NCI-H69 (cell line): ENCODE measurements at regions not wholly inside any gene's neighbourhood (a gene's known extent, or its start where the extent isn't known, plus 50 kb on each side); places are given as distances from the start of the nearest gene placed in this dataset.
"Not testable (repeated sequence)": the region's sequence is repeated elsewhere in the genome, so short reads cannot be mapped to it uniquely, and the experiment has no call there.

Source experiments
- DNase-seq: peaks from one replicate; lab custom pipeline; 2025; lab: John Stamatoyannopoulos, UW

DNA sequence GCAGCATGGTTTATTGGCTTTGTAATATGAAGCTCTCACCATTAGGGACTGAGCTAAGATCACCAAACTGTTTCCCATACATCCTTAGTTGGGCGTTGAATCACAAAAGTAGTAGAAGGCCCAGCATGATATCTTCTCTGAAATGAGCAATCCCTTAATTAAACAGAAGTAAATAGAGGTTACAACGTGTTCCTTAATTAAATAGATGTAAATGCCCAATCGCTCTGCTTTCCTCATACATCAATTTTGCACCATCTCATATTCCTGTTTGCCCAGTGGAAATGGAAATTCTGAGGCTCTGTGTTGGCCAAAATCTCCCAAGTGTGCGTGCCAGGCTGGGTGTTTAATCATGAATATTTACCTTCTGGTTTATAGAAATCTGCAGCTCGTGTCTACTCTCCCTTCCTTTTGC lies 107.4 kb upstream of the FOXB1 start:
- peak; percentile 98 for DNase-seq

- DNase-seq = no peak
These were observed 109.3 kb upstream of the FOXB1 start for GRCh38 chr15:59894835-59895234.

- DNase-seq = no peak
These were observed 111.1 kb upstream of the FOXB1 start for GRCh38 chr15:59892985-59893384.

DNA sequence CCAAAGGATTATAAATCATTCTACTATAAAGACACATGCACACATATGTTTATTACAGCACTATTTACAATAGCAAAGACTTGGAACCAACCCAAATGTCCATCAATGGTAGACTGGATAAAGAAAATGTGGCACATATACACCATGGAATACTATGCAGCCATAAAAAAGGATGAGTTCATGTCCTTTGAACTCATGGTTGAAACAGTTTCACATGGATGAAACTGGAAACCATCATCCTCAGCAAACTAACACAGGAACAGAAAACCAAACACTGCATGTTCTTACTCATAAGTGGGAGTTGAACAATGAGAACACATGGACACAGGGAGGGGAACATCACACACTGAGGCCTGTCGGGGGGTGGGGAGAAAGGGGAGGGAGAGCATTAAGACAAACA lies 116.2 kb upstream of the FOXB1 start:
- not testable (repeated sequence) for DNase-seq

GRCh38 chr15:59887211-59887610 lies 116.9 kb upstream of the FOXB1 start:
- no peak for DNase-seq

GRCh38 chr15:59886441-59886840 lies 117.7 kb upstream of the FOXB1 start:
- peak; percentile 67 for DNase-seq

DNA sequence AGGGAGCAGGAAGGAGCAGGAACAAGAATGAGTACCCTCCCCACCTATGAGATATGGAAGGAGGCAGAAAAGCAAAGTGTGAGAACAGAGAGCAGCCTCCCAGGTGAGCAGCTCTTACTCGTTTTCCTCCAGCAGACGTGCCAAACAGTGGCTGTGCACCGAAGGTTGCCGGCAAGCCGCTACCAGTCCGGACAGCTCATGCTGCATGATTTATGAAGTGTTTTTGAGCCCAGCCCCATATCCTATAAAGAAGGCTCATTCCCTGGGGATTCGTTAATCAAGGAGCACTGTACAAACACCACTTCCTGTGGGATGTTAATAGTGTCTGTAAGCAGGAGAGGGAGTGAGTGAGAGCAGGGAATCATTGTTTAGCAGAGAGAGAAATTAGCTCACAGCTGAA lies 118.3 kb upstream of the FOXB1 start:
- peak; percentile 100 for DNase-seq

GRCh38 chr15:59879506-59880265 lies 124.4 kb upstream of the FOXB1 start:
- no peak for DNase-seq

- no peak for DNase-seq
These were observed 128.0 kb upstream of the FOXB1 start for GRCh38 chr15:59876140-59876539.

GRCh38 chr15:59873644-59874272 lies 130.4 kb upstream of the FOXB1 start:
- no peak for DNase-seq

DNA sequence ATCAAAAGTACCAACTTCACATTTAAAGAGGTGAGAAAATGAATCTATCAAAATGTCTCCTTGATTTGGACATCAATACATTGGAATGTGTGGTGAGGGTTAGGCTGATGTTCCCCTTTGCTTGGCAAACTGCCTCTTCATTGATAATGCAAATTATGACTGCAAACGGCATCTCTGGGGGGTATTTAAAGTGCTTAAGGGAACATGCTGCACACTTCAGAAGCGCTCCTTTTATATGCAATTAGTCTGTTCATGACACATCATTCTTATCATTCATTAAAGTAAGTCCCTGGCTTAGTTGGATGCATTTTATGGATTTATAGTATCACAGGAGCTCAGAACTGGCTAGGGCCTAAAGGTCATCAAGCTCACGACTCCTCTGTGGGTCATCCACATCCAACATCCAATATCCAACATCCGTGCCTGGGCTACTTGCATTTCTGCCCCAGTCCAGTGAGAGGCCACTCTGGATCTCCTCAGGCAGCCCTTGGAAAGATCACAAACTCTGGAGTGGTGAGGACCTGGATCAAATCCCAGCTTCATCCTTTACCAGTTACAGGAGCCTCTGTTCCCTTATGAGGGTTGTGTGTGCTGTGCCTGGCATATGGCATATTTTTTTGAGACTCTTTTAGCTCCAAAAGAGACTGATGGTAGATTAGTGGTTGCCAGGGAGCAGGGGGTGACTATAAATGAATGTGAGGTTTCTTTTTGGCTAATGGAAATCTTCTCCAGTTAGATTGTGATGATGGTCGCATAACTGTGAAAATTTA lies 136.8 kb upstream of the FOXB1 start:
- no peak for DNase-seq

GRCh38 chr15:59866642-59867041 lies 137.5 kb upstream of the FOXB1 start:
- no peak for DNase-seq

DNA sequence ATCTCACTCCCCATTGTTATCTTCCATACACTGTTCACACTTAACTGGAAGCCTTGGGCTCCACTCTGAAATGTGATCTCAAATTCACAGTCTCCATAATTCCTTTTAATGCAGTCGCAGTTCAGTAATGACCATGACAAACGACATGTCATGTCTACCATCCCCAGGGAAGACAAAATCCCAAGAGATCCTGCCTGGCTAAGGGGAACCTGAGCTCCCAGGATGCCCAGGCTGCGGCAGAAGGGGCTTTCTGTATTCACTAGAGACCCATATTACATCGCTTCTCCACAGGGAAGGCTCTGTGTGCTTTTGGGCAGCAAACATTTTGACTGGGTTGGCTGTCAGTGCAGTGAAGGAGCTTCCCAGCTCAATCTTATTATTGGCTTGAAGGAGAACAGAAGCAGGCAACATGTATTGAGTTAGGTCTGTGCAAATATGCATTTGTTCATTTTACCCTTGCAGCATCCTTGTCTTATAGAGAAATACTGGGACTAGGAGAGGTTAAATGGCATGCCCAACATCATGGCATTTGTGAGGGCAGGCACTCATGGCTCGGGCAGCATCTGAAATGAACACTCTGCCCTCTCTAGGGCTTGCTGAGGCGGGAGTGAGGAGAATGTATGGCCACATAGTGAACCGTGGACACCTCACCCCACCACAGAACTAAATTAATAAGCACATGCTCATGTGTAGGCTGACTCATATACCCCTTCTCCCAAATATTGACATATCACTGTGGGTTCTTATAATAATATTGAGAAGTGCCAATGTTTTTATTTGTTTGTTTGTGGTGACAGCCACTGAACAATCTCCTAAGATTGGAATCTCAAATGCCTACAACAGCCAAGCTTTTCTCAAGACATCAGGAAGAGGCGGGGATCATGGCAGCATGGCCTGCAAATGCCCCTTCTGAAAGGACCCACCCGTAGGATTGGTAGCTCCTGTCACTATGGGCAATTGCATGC lies 141.6 kb upstream of the FOXB1 start:
- DNase-seq = peak; percentile 26

- no peak for DNase-seq
These were observed 156.1 kb upstream of the FOXB1 start for GRCh38 chr15:59847968-59848367.

- no peak for DNase-seq
These were observed 156.9 kb upstream of the BNIP2 start for GRCh38 chr15:59845942-59846499.

GRCh38 chr15:59843609-59844008 lies 154.5 kb upstream of the BNIP2 start:
- DNase-seq = peak; percentile 59

DNA sequence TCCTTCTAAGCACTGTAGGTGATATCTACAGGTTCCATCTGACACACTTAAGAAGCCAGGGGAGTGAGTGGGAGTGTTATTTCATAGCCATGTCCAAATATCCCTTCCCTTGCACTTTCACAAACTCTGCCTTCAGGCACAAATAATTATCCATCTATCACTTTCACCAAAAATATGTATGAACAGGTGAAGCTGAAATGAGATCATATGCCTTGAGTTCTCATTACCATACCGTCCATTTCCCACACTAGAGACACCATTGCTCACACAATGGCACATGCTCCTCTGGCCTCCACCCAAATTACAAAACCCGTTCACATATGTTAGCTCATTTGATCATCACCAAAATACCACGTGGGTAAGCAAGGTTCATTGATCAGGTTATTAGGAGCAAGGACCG lies 151.9 kb upstream of the BNIP2 start:
- peak; percentile 40 for DNase-seq

- no peak for DNase-seq
These were observed 150.8 kb upstream of the BNIP2 start for GRCh38 chr15:59839906-59840305.

DNA sequence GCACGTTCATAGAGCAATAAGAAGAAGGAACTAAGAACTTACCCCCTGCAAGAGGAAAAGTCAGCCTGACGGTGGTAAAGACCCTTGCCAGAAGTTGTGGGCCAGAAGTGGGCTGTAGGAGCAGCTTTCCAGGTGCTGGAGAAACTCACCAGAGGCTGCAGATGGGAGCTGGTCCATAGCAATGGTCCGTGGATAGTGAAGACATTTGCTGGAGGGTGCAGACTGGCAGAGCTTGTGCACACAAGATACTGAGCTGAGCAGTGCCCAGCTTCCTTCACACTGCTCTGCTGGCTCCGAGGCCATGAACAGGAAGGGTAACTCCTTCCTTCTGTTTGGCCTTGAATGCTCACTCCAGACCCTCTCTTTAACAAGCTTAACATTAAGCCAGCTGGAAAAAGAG lies 149.8 kb upstream of the BNIP2 start:
- DNase-seq = no peak

DNA sequence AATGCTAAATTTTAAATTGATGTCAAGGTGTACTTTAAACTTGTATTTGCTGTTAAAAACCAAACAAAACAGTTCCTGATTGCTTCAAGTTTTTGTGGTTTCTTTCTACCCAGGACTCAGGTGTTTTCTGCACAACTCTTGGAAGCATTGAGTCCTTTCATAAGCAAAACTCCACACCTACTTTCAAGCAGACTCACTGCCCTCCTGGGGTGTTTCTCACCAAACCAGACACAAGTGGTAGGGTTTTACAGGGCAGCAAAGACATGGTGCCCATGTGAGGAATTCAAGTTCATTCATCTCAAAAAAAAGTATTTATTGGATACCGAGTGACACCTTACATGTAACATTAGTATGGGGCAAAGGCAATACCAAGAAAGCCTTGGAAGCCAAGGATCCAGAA lies 146.7 kb upstream of the BNIP2 start:
- no peak for DNase-seq

DNA sequence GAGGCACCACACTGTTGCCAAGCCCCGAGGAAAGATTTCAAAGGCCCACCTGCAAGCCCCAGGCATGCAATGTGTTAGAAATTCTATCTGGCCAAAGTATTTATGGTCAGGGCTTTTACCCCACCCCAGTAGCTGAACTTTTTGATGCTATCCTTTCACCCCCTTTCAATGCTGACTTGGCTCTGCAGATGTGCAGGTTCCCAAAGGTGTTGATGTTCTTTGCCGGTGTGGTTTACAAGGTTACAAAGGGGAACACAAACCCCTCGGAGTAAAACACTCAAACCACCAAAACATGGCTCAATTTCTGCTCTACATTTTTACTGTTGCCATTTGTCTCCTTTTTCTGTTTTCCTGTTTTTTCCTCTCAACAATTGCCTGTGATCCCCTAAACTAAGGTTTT lies 145.4 kb upstream of the BNIP2 start:
- no peak for DNase-seq

GRCh38 chr15:59833366-59833765 lies 144.2 kb upstream of the BNIP2 start:
- peak; percentile 88 for DNase-seq
